ENCODE measurements at regions not wholly inside any gene's neighbourhood (a gene's known extent, or its start where the extent isn't known, plus 50 kb on each side); places are given as distances from the start of the nearest gene placed in this dataset.

DNA sequence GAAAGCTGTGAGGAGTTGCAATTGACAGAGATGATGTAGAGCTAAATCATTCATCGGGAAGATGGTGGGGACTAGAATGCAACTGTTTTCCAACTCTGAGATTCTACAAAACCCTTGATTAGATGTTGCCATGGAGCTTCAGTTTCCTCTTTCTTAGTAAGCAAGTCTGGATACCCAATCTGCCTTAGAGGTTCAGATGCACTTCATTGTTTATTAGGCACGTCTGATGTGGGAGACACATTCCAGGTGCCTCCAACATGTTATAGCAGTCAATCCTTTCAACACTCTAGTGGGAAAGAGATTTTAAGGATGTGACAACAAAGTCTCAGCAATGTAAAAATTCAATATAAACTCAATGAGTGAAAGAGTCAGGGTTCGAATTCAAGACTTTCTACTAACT lies 291.3 kb upstream of the PHYHIPL start:
- DNase-seq: no peak

DNA sequence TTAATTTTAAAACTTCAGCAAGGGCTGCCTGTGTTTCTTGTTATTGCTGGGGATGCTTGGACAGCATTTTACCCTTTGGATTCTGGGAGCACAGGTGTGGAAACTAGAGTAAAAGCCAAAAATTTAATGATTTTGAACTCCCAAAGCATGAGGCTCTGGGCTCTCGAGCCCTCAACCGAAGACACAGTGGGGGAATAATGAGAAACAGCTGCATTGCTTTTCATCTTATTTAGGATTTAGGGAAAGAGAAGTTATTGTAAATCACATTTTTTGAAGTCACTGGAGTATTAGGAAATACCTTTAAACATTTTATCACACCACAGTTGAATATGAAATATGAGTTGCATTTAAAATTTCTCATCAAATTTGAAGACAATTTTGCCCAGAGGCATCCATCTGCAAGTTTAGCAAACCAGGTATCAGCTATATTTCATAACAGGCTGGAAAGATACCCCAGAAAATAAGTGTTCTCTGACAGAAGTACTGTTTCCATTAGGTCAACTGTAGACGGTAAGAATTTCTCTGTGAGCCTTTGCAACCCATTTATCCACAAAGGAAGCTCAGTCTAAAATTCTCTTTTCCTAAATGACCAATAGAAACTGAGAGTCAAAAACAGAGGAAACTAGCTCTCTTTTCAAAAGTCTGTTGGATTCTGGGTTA lies 290.6 kb upstream of the PHYHIPL start:
- DNase-seq: no peak

GRCh38 chr10:58886406-58886805 lies 290.0 kb upstream of the PHYHIPL start:
- DNase-seq: no peak

DNA sequence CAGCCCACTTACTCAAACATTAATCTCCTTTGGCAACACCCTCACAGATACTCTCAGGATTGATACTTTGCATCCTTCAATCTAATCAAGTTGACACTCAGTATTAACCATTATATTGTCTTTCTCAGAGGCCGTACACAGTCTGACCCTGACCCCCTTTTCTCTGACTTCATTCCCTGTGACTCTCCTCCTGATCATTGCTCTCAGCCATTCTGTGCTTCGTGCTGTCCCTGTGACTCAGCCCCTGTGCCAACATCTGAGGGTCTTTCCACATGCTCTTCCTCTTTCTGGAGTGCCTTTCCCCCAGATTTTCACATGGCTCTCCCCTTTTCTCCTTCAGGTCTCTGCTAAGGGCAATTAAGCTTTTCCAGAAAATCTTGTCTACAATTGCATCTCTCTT lies 289.0 kb upstream of the PHYHIPL start:
- no peak for DNase-seq

GRCh38 chr10:58888957-58889356 lies 287.5 kb upstream of the PHYHIPL start:
- no peak for DNase-seq

GRCh38 chr10:58892031-58892531 lies 284.4 kb upstream of the PHYHIPL start:
- DNase-seq: no peak

- no peak for DNase-seq
Measured at GRCh38 chr10:58894929-58895328, 281.5 kb upstream of the PHYHIPL start.

DNA sequence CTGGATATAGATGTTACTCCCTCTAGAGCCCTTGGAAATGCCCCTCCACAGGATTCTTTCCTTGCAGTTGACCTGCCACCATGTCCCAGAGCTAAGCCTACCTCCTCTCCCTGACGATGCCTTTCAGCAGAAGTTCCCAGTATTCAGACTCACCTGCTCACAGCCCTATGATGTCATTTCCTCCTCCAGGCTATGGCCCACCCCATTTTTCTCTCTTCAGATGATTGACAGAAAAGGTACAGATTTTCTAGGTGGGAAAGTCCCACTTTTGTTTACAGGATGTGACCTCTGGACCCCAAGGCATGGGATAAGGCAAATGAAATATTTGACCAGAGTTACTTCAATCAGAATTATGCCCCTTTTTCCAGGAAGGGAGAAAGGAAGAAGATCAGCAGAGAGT lies 280.2 kb upstream of the PHYHIPL start:
- no peak for DNase-seq

GRCh38 chr10:58897236-58897635 lies 279.2 kb upstream of the PHYHIPL start:
- no peak for DNase-seq

- no peak for DNase-seq
Measured at GRCh38 chr10:58897708-58898107, 278.7 kb upstream of the PHYHIPL start.

DNA sequence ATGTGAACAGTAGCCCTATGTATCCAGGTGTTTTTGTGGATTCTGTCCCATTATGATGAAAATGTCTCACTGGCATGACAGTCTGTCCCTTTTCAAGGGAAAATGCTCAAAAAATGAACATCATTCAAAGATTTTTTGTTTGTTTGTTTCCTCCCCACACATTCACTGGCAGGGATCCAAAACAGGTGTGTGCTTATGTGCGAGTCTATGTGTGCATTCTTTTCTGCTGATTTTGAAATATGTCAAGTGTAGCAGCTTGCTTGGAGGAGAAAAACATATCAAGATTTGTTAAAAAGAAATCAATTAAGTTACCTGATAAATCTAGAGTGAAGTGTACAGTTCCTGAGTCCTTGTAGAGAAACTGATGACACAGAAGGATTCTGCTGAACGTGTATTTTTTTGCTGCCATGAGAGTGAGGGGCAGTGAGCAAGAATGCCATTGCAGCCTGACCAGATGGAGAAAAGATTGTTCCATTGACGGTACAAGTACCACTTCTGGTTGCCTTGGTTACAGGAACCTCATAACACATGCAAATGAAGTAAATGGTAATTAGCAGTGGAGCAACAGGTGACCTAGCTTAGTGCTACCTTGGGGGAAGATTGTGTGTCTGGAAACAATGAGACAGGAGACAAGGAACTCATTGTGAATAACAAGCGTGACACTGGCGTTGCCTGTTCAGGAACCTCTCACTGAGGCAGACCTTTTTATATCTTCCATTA lies 277.4 kb upstream of the PHYHIPL start:
- no peak for DNase-seq

- no peak for DNase-seq
Measured at GRCh38 chr10:58901092-58901646, 275.3 kb upstream of the PHYHIPL start.

GRCh38 chr10:58903071-58903470 lies 273.4 kb upstream of the PHYHIPL start:
- no peak for DNase-seq

GRCh38 chr10:58909881-58910280 lies 266.6 kb upstream of the PHYHIPL start:
- no peak for DNase-seq

GRCh38 chr10:58913717-58914116 lies 262.7 kb upstream of the PHYHIPL start:
- no peak for DNase-seq

DNA sequence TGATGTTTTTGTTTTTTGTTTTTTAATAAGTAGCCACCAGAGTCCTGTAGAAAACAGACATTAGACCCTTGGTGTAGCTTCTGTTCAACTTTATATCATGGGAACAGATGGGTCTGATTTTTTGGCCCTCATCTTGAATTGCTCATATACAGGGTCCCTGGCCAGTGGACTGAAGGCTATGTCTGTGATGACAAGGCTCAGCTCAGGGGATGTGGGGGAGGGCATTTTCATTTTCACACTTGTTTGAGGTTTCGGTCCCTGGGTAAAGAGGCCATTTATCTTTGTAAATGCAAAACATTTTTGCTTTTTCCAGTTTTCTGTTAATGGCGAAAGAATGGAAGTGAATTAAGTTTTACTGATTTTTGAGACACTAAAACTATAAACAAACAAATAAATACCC lies 257.6 kb upstream of the PHYHIPL start:
- no peak for DNase-seq

DNA sequence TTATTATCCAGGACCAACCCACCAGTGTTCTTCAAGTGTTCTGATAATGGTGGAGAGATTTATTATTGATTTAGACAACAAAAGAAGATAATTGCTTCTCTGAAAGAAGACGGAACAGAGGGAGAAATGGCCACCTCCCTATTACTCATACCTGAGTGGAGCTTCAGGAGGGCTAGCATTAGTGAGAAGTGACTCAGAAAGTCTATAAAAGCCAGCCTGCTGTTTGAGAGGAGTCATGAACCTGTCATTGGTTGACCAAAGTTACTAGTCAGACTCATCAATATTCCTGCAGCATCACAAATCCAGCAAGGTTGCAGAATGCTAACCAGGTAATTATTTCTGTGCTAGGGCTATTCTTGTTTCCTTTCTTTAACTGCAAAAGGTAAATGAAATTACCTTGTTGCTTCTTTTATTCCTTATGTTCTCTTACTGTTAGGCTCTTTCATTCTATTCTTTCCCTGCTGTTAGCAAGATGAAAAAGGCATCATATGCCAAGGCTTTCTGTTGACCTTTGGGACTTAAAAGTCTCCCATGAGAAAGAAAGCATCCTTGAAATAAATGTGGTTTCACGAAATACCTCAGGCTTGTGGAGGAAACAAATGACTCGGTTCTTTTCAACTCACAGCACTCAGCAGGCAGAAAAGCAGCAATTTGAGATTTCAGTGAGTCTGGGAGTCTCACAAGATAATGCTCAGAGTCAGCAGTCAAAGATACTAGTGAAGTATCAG lies 256.4 kb upstream of the PHYHIPL start:
- peak; percentile 55 for DNase-seq

GRCh38 chr10:58920655-58921003 lies 255.8 kb upstream of the PHYHIPL start:
- no peak for DNase-seq

GRCh38 chr10:58921421-58921855 lies 255.0 kb upstream of the PHYHIPL start:
- DNase-seq: no peak

- no peak for DNase-seq
Measured at GRCh38 chr10:58925381-58925780, 251.1 kb upstream of the PHYHIPL start.

- DNase-seq: no peak
Measured at GRCh38 chr10:58930500-58930899, 245.9 kb upstream of the PHYHIPL start.

DNA sequence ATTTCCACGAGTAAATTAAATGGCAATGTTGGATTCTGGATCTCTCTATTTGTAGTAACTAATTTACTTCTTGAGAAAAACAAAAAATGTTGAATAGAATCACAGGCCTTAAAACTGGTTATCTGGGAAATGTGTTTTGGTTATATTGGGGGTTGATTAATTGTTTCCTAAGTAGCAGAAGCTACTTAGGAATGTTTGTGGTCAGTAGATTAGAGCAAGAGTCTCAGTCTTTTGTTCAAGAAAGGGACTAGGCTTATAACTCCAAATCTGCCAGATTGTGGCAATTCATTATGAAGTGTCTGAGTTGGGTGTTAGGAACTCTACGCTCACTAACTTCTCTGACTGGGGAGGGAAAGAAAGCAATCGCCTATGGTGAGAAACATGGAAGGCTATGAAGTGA lies 244.3 kb upstream of the PHYHIPL start:
- no peak for DNase-seq

DNA sequence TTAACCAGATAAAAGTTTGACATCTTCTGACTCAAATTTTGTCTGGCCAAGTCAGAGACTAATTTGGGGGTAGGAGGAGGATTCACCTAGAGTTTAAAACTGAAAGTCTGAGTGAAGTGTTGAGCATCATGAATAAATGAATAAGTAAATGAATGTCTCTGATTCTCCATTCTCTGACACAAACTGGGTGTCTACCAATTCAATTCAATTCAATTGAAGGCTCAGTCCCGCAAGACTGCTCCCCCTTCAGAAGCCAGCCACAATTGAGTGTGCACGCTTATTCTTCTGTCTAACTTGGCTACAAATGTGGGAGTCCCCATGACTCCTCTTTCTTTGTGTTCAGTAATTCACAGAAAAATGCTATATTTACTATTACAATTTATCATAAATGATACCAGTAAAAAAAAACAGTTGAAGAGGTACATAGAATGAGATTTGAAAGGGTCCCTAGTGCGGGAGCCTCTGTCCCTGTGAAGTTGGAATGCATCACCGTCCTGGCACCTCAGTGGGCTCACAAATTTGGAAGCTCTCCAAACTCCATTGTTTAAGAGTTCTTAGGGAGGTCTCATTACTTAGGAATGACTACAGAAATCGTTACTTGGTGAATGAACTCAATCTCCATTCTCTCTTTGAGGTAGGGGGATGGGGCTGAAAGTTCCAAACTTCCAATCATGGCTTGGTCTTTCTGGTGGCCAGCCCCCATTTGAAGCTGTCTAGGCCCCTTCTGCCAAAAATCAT lies 243.7 kb upstream of the PHYHIPL start:
- no peak for DNase-seq

Measured in T1000 (cell line).